HCT116 (cell line): ENCODE measurements at regions not wholly inside any gene's neighbourhood (a gene's known extent, or its start where the extent isn't known, plus 50 kb on each side); places are given as distances from the start of the nearest gene placed in this dataset.

ENCODE experiments used
- SIN3A ChIP-seq: IDR thresholded peaks from 2 replicates; pipeline ENCODE4 v1.6.1; 2012; ENCODE audit warnings: low read depth
- YY1 ChIP-seq: IDR thresholded peaks from 2 replicates; pipeline ENCODE4 v1.6.1; 2011; ENCODE audit warnings: low read length, low read depth, moderate library complexity, mild to moderate bottlenecking; ENCODE audit not compliant: insufficient replicate concordance; ENCODE audit errors: extremely low read depth
- TF ChIP-seq, protein P1 (sequence below), 3 experiments: fragments of 200-600 bp in 1 of 3; sonication (generic) in 1 of 3; IDR thresholded peaks in 2 of 3; conservative IDR thresholded peaks in 1 of 3; 2 replicates each; pipeline ENCODE4 v1.5.1; 2012 to 2017; ENCODE audit warnings: low read depth in 2 of 3, low read length in 2 of 3, antibody characterized with exemption in 1 of 3, borderline replicate concordance in 1 of 3, control low read depth in 1 of 3, mild to moderate bottlenecking in 1 of 3, mixed read lengths in 1 of 3, mixed run types in 1 of 3, moderate library complexity in 1 of 3; ENCODE audit not compliant: insufficient read depth in 1 of 3

DNA sequence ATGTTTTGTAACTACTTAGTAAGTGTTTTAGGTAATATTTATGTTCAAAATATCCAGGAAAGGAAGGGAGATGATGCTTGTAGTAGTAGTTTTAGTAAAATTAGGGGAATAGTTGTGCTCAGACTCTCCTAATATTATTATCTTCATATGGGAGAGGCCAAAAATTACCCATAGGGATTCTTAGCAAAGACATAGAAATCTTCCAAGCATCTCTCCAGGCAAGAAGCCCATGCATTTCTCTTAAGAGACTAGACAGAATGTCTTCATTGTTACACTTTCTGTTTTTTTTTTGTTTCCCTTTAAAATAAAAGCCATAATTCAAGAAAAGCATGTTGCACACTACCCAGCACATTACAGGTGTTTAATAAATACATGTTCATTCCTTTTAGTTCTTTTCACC lies 180.6 kb downstream of the CYB561 start:
- TF ChIP-seq SIN3A (no peak), YY1 (no peak)
- TF ChIP-seq, protein P1, sequence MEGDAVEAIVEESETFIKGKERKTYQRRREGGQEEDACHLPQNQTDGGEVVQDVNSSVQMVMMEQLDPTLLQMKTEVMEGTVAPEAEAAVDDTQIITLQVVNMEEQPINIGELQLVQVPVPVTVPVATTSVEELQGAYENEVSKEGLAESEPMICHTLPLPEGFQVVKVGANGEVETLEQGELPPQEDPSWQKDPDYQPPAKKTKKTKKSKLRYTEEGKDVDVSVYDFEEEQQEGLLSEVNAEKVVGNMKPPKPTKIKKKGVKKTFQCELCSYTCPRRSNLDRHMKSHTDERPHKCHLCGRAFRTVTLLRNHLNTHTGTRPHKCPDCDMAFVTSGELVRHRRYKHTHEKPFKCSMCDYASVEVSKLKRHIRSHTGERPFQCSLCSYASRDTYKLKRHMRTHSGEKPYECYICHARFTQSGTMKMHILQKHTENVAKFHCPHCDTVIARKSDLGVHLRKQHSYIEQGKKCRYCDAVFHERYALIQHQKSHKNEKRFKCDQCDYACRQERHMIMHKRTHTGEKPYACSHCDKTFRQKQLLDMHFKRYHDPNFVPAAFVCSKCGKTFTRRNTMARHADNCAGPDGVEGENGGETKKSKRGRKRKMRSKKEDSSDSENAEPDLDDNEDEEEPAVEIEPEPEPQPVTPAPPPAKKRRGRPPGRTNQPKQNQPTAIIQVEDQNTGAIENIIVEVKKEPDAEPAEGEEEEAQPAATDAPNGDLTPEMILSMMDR (IDR thresholded peaks at IDR 0.05 in 2 of 3, conservative IDR thresholded peaks at IDR 0.05 in 1 of 3; ENCODE audit: borderline replicate concordance in 1 of 3, insufficient read depth in 1 of 3, low read depth in 2 of 3, low read length in 2 of 3): no peak
